ENCODE measurements at regions not wholly inside any gene's neighbourhood (a gene's known extent, or its start where the extent isn't known, plus 50 kb on each side); places are given as distances from the start of the nearest gene placed in this dataset.

DNA sequence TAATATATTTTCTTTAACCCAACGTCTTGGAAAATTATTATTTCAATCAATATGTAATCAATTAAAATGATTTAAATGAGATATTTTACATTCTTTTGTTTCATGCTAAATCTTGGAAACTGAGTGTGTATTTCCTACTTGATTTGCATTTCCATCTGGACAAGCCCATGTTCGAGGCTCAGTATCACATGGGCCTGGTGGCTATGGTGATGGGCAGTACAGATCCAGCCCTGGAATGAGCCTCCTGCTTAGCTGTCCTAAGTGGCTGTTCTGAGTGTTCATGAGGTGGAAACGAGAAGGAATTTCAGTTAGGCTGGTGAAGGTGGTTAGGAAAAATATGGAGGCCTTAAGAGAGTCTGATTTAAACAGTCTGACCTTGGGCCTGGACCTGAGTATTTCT, 73.0 kb upstream of the ATXN1 start:
- Histone ChIP-seq H3K27me3 (ENCODE audit: low read length) (no peaks in the 10 kb centered on the region), H3K4me1 (ENCODE audit: low read length) (no peaks in the 10 kb centered on the region), H4K20me1 (ENCODE audit: insufficient read depth, low read depth, low read length) (no peaks in the 10 kb centered on the region), H3K9ac (ENCODE audit: low read length) (no peak overlapping the region), H3K9me2 (replicated peaks; ENCODE audit: insufficient read depth, low read length) (no peaks in the 10 kb centered on the region), H3K4me2 (ENCODE audit: low read depth, low read length, poor library complexity, severe bottlenecking) (no peak overlapping the region), H3K27ac (ENCODE audit: low read length) (no peak overlapping the region), H2AFZ (ENCODE audit: low read length) (no peak overlapping the region), H3K36me3 (ENCODE audit: insufficient read depth, low read length) (no peaks in the 10 kb centered on the region), H3K9me3 (ENCODE audit: low read length) (no peaks in the 10 kb centered on the region), H3K4me3 (ENCODE audit: low read length) (no peak overlapping the region), H3K79me2 (ENCODE audit: low read length) (no peaks in the 10 kb centered on the region)
- DNase-seq = no peak

DNA sequence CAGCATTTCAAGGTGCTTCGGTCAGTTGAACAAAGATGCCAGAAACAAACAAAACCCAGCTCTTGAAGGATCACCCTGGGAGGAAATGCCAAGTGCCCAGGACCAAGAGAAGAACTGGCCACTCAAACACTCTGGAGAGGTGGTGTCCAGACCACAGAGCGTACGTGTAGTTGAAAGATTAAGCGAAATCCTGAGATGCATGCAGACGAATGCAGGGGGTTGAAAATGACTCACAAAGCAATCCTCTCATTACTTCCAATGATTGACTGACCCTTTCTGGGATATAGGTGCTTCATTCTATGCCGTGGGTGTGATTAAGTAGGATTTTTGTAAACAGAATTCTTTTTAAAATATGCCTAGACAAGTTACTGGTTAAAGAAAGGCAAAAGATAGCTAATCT, 71.5 kb upstream of the ATXN1 start:
- Histone ChIP-seq H3K27me3 (ENCODE audit: low read length) (no peaks in the 10 kb centered on the region), H3K4me1 (ENCODE audit: low read length) (no peaks in the 10 kb centered on the region), H3K79me2 (ENCODE audit: low read length) (no peaks in the 10 kb centered on the region), H3K36me3 (ENCODE audit: insufficient read depth, low read length) (no peaks in the 10 kb centered on the region), H3K9me2 (replicated peaks; ENCODE audit: insufficient read depth, low read length) (no peaks in the 10 kb centered on the region), H3K4me2 (ENCODE audit: low read depth, low read length, poor library complexity, severe bottlenecking) (no peak overlapping the region), H2AFZ (ENCODE audit: low read length) (no peak overlapping the region), H3K4me3 (ENCODE audit: low read length) (no peak overlapping the region), H3K27ac (ENCODE audit: low read length) (no peak overlapping the region), H3K9me3 (ENCODE audit: low read length) (no peaks in the 10 kb centered on the region), H3K9ac (ENCODE audit: low read length) (no peak overlapping the region), H4K20me1 (ENCODE audit: insufficient read depth, low read depth, low read length) (no peaks in the 10 kb centered on the region)
- no peak for DNase-seq

DNA sequence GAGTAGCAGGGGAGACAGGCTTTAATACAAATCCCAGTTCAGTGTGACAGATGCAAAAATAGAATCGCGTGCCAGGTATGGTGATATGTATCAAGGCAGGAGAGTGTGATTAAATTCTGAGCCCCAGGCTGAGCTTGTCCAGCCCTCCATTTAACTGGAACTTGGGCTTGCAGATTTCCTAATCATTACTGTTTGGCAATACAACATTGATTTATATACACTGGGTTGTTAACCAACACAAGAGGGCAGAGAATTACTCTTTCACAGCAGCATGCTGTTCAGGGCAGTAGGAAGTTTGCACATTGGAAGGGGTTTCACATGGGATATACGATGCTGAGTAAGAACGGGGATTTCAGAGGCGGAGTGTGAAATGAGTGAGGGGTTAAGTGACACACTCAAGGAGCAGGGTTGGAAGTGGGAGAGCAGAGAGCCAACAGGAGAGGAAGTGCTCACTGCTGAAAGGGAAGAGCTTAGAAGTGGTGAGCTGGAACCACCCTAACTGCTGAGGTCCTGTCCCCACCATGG, 70.8 kb upstream of the ATXN1 start:
- H3K9me3 ChIP-seq (ENCODE audit: low read length) = no peaks in the 10 kb centered on the region
- H3K4me1 ChIP-seq (ENCODE audit: low read length) = no peaks in the 10 kb centered on the region
- H3K9me2 ChIP-seq (replicated peaks; ENCODE audit: insufficient read depth, low read length) = no peaks in the 10 kb centered on the region
- H3K9ac ChIP-seq (ENCODE audit: low read length) = no peak overlapping the region
- no peak overlapping the region for H3K27ac ChIP-seq (ENCODE audit: low read length)
- no peaks in the 10 kb centered on the region for H3K27me3 ChIP-seq (ENCODE audit: low read length)
- no peaks in the 10 kb centered on the region for H4K20me1 ChIP-seq (ENCODE audit: insufficient read depth, low read depth, low read length)
- H3K4me2 ChIP-seq (ENCODE audit: low read depth, low read length, poor library complexity, severe bottlenecking) = no peak overlapping the region
- no peak for DNase-seq
- no peak overlapping the region for H2AFZ ChIP-seq (ENCODE audit: low read length)
- H3K36me3 ChIP-seq (ENCODE audit: insufficient read depth, low read length) = no peaks in the 10 kb centered on the region
- no peaks in the 10 kb centered on the region for H3K79me2 ChIP-seq (ENCODE audit: low read length)
- H3K4me3 ChIP-seq (ENCODE audit: low read length) = no peak overlapping the region

DNA sequence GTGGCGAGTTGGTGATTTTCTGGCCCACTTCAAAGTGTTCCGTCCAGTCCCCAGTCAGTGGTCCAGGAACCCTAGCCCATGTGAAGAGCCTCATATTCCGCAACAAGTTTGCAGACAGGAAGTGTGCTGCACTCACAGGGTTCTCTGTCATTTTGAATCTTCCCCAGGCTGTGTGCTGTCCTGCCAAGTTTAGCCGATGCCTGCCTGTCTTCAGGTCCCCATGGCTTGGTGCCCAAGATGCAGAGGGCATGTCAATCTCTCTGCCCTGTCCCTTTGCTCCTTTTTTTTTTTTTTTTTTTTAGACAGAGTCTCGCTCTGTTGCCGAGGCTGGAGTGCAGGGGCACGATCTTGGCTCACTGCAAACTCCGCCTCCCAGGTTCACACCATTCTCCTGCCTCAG, 69.9 kb upstream of the ATXN1 start:
- H3K27me3 ChIP-seq (ENCODE audit: low read length) = no peaks in the 10 kb centered on the region
- H3K36me3 ChIP-seq (ENCODE audit: insufficient read depth, low read length) = no peaks in the 10 kb centered on the region
- no peak for DNase-seq
- H3K79me2 ChIP-seq (ENCODE audit: low read length) = no peaks in the 10 kb centered on the region
- H3K9me2 ChIP-seq (replicated peaks; ENCODE audit: insufficient read depth, low read length) = no peaks in the 10 kb centered on the region
- H3K4me3 ChIP-seq (ENCODE audit: low read length) = no peak overlapping the region
- H3K4me1 ChIP-seq (ENCODE audit: low read length) = no peaks in the 10 kb centered on the region
- no peak overlapping the region for H3K9ac ChIP-seq (ENCODE audit: low read length)
- H3K9me3 ChIP-seq (ENCODE audit: low read length) = no peaks in the 10 kb centered on the region
- no peak overlapping the region for H3K27ac ChIP-seq (ENCODE audit: low read length)
- no peaks in the 10 kb centered on the region for H4K20me1 ChIP-seq (ENCODE audit: insufficient read depth, low read depth, low read length)
- H3K4me2 ChIP-seq (ENCODE audit: low read depth, low read length, poor library complexity, severe bottlenecking) = no peak overlapping the region
- no peak overlapping the region for H2AFZ ChIP-seq (ENCODE audit: low read length)

DNA sequence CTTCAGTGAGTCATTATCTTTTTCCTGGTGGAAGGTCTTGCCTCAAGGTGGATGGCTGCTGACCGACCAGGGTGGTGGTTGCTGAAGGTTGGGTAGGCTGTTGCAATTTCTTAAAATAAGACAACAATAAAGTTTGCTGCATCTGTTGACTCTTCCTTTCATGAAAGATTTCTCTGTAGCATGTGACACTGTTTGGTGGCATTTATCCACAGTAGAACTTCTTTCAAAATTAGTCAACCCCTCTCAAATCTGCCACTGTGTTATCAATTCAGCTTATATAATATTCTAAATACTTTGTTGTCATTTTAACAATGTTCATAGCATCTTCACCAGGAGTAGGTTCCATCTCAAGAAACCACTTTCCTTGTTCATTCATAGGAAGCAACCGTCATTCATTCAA, 66.8 kb upstream of the ATXN1 start:
- H3K27me3 ChIP-seq (ENCODE audit: low read length) = no peaks in the 10 kb centered on the region
- no peaks in the 10 kb centered on the region for H3K9me2 ChIP-seq (replicated peaks; ENCODE audit: insufficient read depth, low read length)
- H3K36me3 ChIP-seq (ENCODE audit: insufficient read depth, low read length) = no peaks in the 10 kb centered on the region
- no peaks in the 10 kb centered on the region for H3K4me1 ChIP-seq (ENCODE audit: low read length)
- DNase-seq = no peak
- H3K79me2 ChIP-seq (ENCODE audit: low read length) = no peaks in the 10 kb centered on the region
- no peak overlapping the region for H3K4me3 ChIP-seq (ENCODE audit: low read length)
- H3K9me3 ChIP-seq (ENCODE audit: low read length) = no peaks in the 10 kb centered on the region
- no peak overlapping the region for H3K9ac ChIP-seq (ENCODE audit: low read length)
- no peak overlapping the region for H3K27ac ChIP-seq (ENCODE audit: low read length)
- H2AFZ ChIP-seq (ENCODE audit: low read length) = no peak overlapping the region
- H3K4me2 ChIP-seq (ENCODE audit: low read depth, low read length, poor library complexity, severe bottlenecking) = no peak overlapping the region
- no peaks in the 10 kb centered on the region for H4K20me1 ChIP-seq (ENCODE audit: insufficient read depth, low read depth, low read length)

DNA sequence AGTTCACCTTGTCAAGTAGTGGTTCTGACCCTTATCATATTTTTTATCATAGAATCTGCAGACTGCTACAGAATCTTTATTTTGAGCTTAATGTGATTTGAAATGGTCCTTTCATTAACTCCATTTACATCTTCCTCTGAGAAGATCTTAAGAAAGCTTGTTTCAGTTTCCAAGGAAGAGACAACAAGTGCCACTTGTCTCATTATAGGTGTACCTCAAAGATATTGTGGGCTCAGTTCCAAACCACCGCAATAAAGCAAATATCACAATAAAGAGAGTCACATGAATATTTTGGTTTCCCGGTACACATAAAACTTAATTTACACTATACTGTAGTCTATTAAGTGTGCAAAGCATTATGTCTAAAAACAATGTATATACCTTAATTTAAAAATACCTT, 66.4 kb upstream of the ATXN1 start:
- H3K9me2 ChIP-seq (replicated peaks; ENCODE audit: insufficient read depth, low read length) = no peaks in the 10 kb centered on the region
- no peak overlapping the region for H3K9ac ChIP-seq (ENCODE audit: low read length)
- H3K27ac ChIP-seq (ENCODE audit: low read length) = no peak overlapping the region
- H3K79me2 ChIP-seq (ENCODE audit: low read length) = no peaks in the 10 kb centered on the region
- no peaks in the 10 kb centered on the region for H3K27me3 ChIP-seq (ENCODE audit: low read length)
- H3K36me3 ChIP-seq (ENCODE audit: insufficient read depth, low read length) = no peaks in the 10 kb centered on the region
- no peaks in the 10 kb centered on the region for H3K4me1 ChIP-seq (ENCODE audit: low read length)
- no peaks in the 10 kb centered on the region for H3K9me3 ChIP-seq (ENCODE audit: low read length)
- no peak overlapping the region for H3K4me3 ChIP-seq (ENCODE audit: low read length)
- no peaks in the 10 kb centered on the region for H4K20me1 ChIP-seq (ENCODE audit: insufficient read depth, low read depth, low read length)
- H2AFZ ChIP-seq (ENCODE audit: low read length) = no peak overlapping the region
- H3K4me2 ChIP-seq (ENCODE audit: low read depth, low read length, poor library complexity, severe bottlenecking) = no peak overlapping the region
- no peak for DNase-seq

DNA sequence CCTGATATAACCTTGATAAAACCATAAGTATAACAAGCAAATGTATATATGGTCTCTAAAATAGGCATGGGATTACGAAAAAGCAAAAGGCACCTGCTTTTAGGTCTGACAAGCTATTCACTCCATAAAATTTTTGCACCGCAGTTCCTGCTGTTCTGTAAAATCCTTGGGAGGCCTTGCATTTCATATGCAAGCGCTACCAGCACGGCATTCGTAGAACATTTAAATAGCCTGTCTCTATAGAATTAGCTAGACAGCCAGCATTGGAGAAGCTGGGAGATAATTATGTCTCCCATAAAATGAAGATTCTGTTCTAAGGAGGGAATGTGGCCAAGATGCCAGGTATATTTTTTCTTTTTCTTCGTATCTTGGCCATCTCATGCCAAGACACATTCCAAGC, 64.5 kb upstream of the ATXN1 start:
- Histone ChIP-seq H3K4me2 (ENCODE audit: low read depth, low read length, poor library complexity, severe bottlenecking) (no peak overlapping the region), H3K36me3 (ENCODE audit: insufficient read depth, low read length) (no peaks in the 10 kb centered on the region)
- no peak for DNase-seq

DNA sequence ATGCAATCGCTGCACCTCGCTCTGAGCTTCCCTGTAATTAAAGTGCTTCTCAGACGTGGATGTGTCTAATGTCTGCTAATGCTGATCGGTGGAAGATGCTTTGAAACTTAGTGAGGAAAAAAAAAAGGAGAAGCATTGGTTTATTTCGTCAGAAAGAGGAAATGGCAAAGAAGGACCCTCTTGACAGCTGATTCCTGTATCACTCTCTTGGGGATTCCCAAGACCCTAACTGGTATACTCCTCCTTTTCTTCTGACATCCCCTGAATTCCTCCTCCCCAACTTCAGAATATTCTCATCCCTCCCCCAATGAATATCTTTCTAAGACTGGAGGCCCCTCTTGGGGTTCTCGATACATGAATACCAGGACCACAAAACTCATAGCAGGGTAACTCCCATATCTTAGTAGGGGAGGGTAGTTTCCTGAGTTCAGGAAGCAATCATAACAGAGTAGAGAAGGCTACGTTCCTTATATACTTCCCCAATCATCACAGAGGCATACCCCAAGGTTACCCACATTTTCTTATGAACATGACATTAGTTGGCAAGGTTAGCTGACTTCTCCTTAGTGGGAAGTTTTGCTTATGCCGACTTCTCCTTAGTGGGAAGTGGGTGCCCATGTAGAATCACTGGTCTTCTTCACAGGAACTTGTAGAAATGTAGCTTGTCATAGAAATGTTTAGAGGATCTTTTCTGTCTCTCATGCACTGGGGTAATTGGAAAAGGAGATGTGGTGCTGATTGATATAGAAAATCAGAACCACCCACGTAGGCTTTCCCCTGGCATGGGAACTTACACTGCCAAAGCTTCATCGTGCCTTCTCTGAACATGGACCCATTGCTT, 63.8 kb upstream of the ATXN1 start:
- no peaks in the 10 kb centered on the region for H3K4me1 ChIP-seq (ENCODE audit: low read length)
- no peak overlapping the region for H2AFZ ChIP-seq (ENCODE audit: low read length)
- H3K9me2 ChIP-seq (replicated peaks; ENCODE audit: insufficient read depth, low read length) = no peaks in the 10 kb centered on the region
- H4K20me1 ChIP-seq (ENCODE audit: insufficient read depth, low read depth, low read length) = no peaks in the 10 kb centered on the region
- H3K9me3 ChIP-seq (ENCODE audit: low read length) = no peaks in the 10 kb centered on the region
- no peaks in the 10 kb centered on the region for H3K36me3 ChIP-seq (ENCODE audit: insufficient read depth, low read length)
- no peaks in the 10 kb centered on the region for H3K27me3 ChIP-seq (ENCODE audit: low read length)
- H3K79me2 ChIP-seq (ENCODE audit: low read length) = no peaks in the 10 kb centered on the region
- no peak overlapping the region for H3K9ac ChIP-seq (ENCODE audit: low read length)
- DNase-seq = no peak
- H3K27ac ChIP-seq (ENCODE audit: low read length) = no peak overlapping the region
- no peak overlapping the region for H3K4me3 ChIP-seq (ENCODE audit: low read length)
- no peak overlapping the region for H3K4me2 ChIP-seq (ENCODE audit: low read depth, low read length, poor library complexity, severe bottlenecking)

More for the DNA sequence above, 64.5 kb upstream of the ATXN1 start:
- Histone ChIP-seq H3K4me1 (ENCODE audit: low read length) (no peaks in the 10 kb centered on the region), H2AFZ (ENCODE audit: low read length) (no peak overlapping the region), H3K9me2 (replicated peaks; ENCODE audit: insufficient read depth, low read length) (no peaks in the 10 kb centered on the region), H3K27me3 (ENCODE audit: low read length) (no peaks in the 10 kb centered on the region), H3K9me3 (ENCODE audit: low read length) (no peaks in the 10 kb centered on the region), H4K20me1 (ENCODE audit: insufficient read depth, low read depth, low read length) (no peaks in the 10 kb centered on the region), H3K9ac (ENCODE audit: low read length) (no peak overlapping the region), H3K4me3 (ENCODE audit: low read length) (no peak overlapping the region), H3K27ac (ENCODE audit: low read length) (no peak overlapping the region), H3K79me2 (ENCODE audit: low read length) (no peaks in the 10 kb centered on the region)

Data from Karpas-422 (cell line).